ENCODE measurements at regions not wholly inside any gene's neighbourhood (a gene's known extent, or its start where the extent isn't known, plus 50 kb on each side); places are given as distances from the start of the nearest gene placed in this dataset.

- intact Hi-C loops (cut with micrococcal nuclease): no loop called here
- Histone ChIP-seq H3K4me3 (replicated peaks in 1 of 3; ENCODE audit: low read depth in 2 of 3, low read length in 3 of 3) (no peak overlapping the region), H3K9ac (ENCODE audit: insufficient read depth, low read length, poor library complexity, severe bottlenecking) (no peak overlapping the region), H3K27ac (ENCODE audit: low read depth in 1 of 2, low read length in 2 of 2) (no peak overlapping the region), H3K9me3 (replicated peaks in 1 of 2; ENCODE audit: control insufficient read depth in 1 of 2, insufficient read depth in 1 of 2, low read length in 2 of 2) (no peaks in the 10 kb centered on the region), H3K27me3 (ENCODE audit: control insufficient read depth in 2 of 2, insufficient read depth in 2 of 2, low read length in 2 of 2) (no peaks in the 10 kb centered on the region), H3K4me2 (replicated peaks; ENCODE audit: extremely low read depth, low read length, poor library complexity, severe bottlenecking) (no peak overlapping the region), H3K79me2 (ENCODE audit: insufficient read depth, low read length) (no peaks in the 10 kb centered on the region), H2AFZ (ENCODE audit: insufficient read depth, low read depth, low read length, poor library complexity, severe bottlenecking) (no peak overlapping the region), H3K36me3 (replicated peaks in 1 of 2; ENCODE audit: control insufficient read depth in 1 of 2, insufficient read depth in 2 of 2, low read length in 2 of 2) (no peaks in the 10 kb centered on the region), H4K20me1 (ENCODE audit: insufficient read depth, low read length) (no peaks in the 10 kb centered on the region), H3K4me1 (ENCODE audit: control insufficient read depth in 1 of 2, insufficient read depth in 2 of 2, low read length in 2 of 2) (no peaks in the 10 kb centered on the region)
- Mint-ChIP-seq H3K4me3 (no peak overlapping the region), H3K27ac (no peak overlapping the region), H3K9me3 (peaks cover 0 to 2% (median 0%) of the 10 kb centered on the region in 7 donors), H3K36me3 (no peaks in the 10 kb centered on the region), H3K4me1 (no peaks in the 10 kb centered on the region), H3K27me3 (ENCODE audit: low read depth in 3 of 3) (peaks cover 7 to 13% (median 9%) of the 10 kb centered on the region in 3 donors)
- no CpG with 5 or more reads among the region's 1 CpG for WGBS (ENCODE audit: insufficient coverage)
- DNase-seq: no peak
- TF ChIP-seq CTCF (IDR thresholded peaks at IDR 0.05): no peak
These were observed 515.2 kb upstream of the SULF2 start for GRCh38 chr20:48300529-48300928.

GRCh38 chr20:48298851-48299484, 513.7 kb upstream of the SULF2 start:
- H3K4me1 ChIP-seq (ENCODE audit: control insufficient read depth in 1 of 2, insufficient read depth in 2 of 2, low read length in 2 of 2): no peaks in the 10 kb centered on the region
- H3K4me3 ChIP-seq (replicated peaks in 1 of 3; ENCODE audit: low read depth in 2 of 3, low read length in 3 of 3): no peak overlapping the region
- H3K36me3 ChIP-seq (replicated peaks in 1 of 2; ENCODE audit: control insufficient read depth in 1 of 2, insufficient read depth in 2 of 2, low read length in 2 of 2): no peaks in the 10 kb centered on the region
- H3K4me1 Mint-ChIP-seq: no peaks in the 10 kb centered on the region
- intact Hi-C loops (cut with micrococcal nuclease): no loop called here
- no peaks in the 10 kb centered on the region for H3K79me2 ChIP-seq (ENCODE audit: insufficient read depth, low read length)
- H3K27me3 Mint-ChIP-seq (ENCODE audit: low read depth in 3 of 3): peaks cover 7 to 13% (median 13%) of the 10 kb centered on the region in 3 donors
- H3K9me3 ChIP-seq (replicated peaks in 1 of 2; ENCODE audit: control insufficient read depth in 1 of 2, insufficient read depth in 1 of 2, low read length in 2 of 2): no peaks in the 10 kb centered on the region
- H3K4me3 Mint-ChIP-seq: no peak overlapping the region
- peaks cover 0 to 2% (median 0%) of the 10 kb centered on the region in 7 donors for H3K9me3 Mint-ChIP-seq
- H3K27ac Mint-ChIP-seq: no peak overlapping the region
- H3K27ac ChIP-seq (ENCODE audit: low read depth in 1 of 2, low read length in 2 of 2): no peak overlapping the region
- no peak overlapping the region for H3K9ac ChIP-seq (ENCODE audit: insufficient read depth, low read length, poor library complexity, severe bottlenecking)
- H3K4me2 ChIP-seq (replicated peaks; ENCODE audit: extremely low read depth, low read length, poor library complexity, severe bottlenecking): no peak overlapping the region
- 80% methylated on average over 2 of the region's 7 CpGs for WGBS (ENCODE audit: insufficient coverage)
- no peaks in the 10 kb centered on the region for H3K27me3 ChIP-seq (ENCODE audit: control insufficient read depth in 2 of 2, insufficient read depth in 2 of 2, low read length in 2 of 2)
- no peaks in the 10 kb centered on the region for H4K20me1 ChIP-seq (ENCODE audit: insufficient read depth, low read length)
- TF ChIP-seq CTCF (IDR thresholded peaks at IDR 0.05): no peak
- H3K36me3 Mint-ChIP-seq: no peaks in the 10 kb centered on the region
- no peak for DNase-seq
- H2AFZ ChIP-seq (ENCODE audit: insufficient read depth, low read depth, low read length, poor library complexity, severe bottlenecking): no peak overlapping the region

All from CD14-positive monocyte (primary cell).